Osteocyte (in vitro differentiated cells): ENCODE measurements at regions not wholly inside any gene's neighbourhood (a gene's known extent, or its start where the extent isn't known, plus 50 kb on each side); places are given as distances from the start of the nearest gene placed in this dataset.
A peak's percentile ranks its signal among the peaks of the same experiment; 100 is the strongest.

Source experiments
- DNase-seq: peaks from one replicate; pipeline ENCODE4 v3.0.0; 2021; ENCODE audit warnings: mixed read lengths; ENCODE audit not compliant: unreplicated experiment; ENCODE audit errors: extremely low spot score
- H3K27ac Mint-ChIP-seq: one replicate; pipeline ENCODE4 v1.8.0; 2021; ENCODE audit warnings: mild to moderate bottlenecking, mixed read lengths; ENCODE audit not compliant: unreplicated experiment
- H3K27me3 Mint-ChIP-seq: one replicate; pipeline ENCODE4 v1.8.0; 2021; ENCODE audit warnings: mixed read lengths; ENCODE audit not compliant: unreplicated experiment
- H3K36me3 Mint-ChIP-seq: one replicate; pipeline ENCODE4 v1.8.0; 2021; ENCODE audit warnings: mixed read lengths; ENCODE audit not compliant: unreplicated experiment
- H3K4me1 Mint-ChIP-seq: one replicate; pipeline ENCODE4 v1.8.0; 2021; ENCODE audit warnings: mixed read lengths; ENCODE audit not compliant: unreplicated experiment
- H3K4me3 Mint-ChIP-seq: one replicate; pipeline ENCODE4 v1.8.0; 2021; ENCODE audit warnings: mild to moderate bottlenecking, moderate library complexity, mixed read lengths; ENCODE audit not compliant: unreplicated experiment
- H3K9me3 Mint-ChIP-seq: one replicate; pipeline ENCODE4 v1.8.0; 2021; ENCODE audit warnings: mixed read lengths; ENCODE audit not compliant: unreplicated experiment
- TF ChIP-seq, protein P1 (sequence below): fragments of 200-600 bp; sonication (generic); IDR thresholded peaks from 2 replicates; pipeline ENCODE4 v1.5.0; 2021; ENCODE audit warnings: antibody characterized with exemption, mild to moderate bottlenecking, moderate library complexity

GRCh38 chr9:80185112-80185738 is 613.5 kb downstream of the TLE4 start:
- Mint-ChIP-seq H3K27ac (no peak overlapping the region), H3K4me3 (no peak overlapping the region), H3K36me3 (no peaks in the 10 kb centered on the region), H3K4me1 (no peaks in the 10 kb centered on the region), H3K9me3 (peaks cover 5% of the 10 kb centered on the region), H3K27me3 (no peaks in the 10 kb centered on the region)
- no peak for DNase-seq
- TF ChIP-seq, protein P1, sequence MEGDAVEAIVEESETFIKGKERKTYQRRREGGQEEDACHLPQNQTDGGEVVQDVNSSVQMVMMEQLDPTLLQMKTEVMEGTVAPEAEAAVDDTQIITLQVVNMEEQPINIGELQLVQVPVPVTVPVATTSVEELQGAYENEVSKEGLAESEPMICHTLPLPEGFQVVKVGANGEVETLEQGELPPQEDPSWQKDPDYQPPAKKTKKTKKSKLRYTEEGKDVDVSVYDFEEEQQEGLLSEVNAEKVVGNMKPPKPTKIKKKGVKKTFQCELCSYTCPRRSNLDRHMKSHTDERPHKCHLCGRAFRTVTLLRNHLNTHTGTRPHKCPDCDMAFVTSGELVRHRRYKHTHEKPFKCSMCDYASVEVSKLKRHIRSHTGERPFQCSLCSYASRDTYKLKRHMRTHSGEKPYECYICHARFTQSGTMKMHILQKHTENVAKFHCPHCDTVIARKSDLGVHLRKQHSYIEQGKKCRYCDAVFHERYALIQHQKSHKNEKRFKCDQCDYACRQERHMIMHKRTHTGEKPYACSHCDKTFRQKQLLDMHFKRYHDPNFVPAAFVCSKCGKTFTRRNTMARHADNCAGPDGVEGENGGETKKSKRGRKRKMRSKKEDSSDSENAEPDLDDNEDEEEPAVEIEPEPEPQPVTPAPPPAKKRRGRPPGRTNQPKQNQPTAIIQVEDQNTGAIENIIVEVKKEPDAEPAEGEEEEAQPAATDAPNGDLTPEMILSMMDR, result no peak

DNA sequence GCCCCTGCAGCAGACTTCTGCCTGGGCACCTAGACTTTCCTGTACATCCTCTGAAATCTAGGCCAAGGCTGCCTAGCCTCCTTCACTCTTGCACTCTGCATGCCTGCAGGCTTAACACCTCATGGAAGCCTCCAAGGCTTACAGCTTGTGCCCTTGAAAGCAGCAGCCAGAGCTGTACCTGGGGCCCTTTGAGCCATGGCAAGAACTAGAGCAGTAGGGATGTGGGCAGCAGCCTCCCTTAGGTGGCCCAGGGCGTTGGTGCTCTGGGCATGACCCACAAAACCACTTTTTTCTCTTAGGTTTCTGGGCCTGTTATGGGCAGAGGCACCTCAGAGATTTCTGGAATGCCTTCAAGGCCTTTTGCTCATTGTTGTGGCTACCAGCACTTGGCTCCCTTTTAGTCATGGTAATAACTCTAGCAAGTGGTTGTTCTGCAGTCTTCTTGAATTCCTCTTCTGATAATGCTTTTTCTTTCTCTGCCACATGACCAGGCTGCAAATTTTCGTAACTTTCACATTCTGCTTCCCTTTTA is 606.2 kb downstream of the TLE4 start:
- H3K36me3 Mint-ChIP-seq, result no peaks in the 10 kb centered on the region
- no peak overlapping the region for H3K27ac Mint-ChIP-seq
- DNase-seq, result no peak
- TF ChIP-seq, protein P1, result no peak
- no peak overlapping the region for H3K4me3 Mint-ChIP-seq
- no peaks in the 10 kb centered on the region for H3K4me1 Mint-ChIP-seq
- no peaks in the 10 kb centered on the region for H3K27me3 Mint-ChIP-seq
- peaks cover 10% of the 10 kb centered on the region for H3K9me3 Mint-ChIP-seq

- H3K9me3 Mint-ChIP-seq, result peaks cover 10% of the 10 kb centered on the region
- peaks cover 3% of the 10 kb centered on the region for H3K36me3 Mint-ChIP-seq
- H3K27ac Mint-ChIP-seq, result no peak overlapping the region
- TF ChIP-seq, protein P1, result peak; percentile 79
- DNase-seq, result no peak
- H3K4me1 Mint-ChIP-seq, result no peaks in the 10 kb centered on the region
- no peak overlapping the region for H3K4me3 Mint-ChIP-seq
- H3K27me3 Mint-ChIP-seq, result no peaks in the 10 kb centered on the region
These were observed 603.8 kb downstream of the TLE4 start for GRCh38 chr9:80175286-80176150.

- TF ChIP-seq, protein P1, result no peak
- no peak for DNase-seq
These were observed 592.1 kb downstream of the TLE4 start for GRCh38 chr9:80163889-80164288.

GRCh38 chr9:80158554-80159170 is 586.9 kb downstream of the TLE4 start:
- Mint-ChIP-seq H3K27ac (no peak overlapping the region), H3K9me3 (peaks cover 3% of the 10 kb centered on the region), H3K4me1 (peaks cover 18% of the 10 kb centered on the region), H3K36me3 (no peaks in the 10 kb centered on the region), H3K27me3 (no peaks in the 10 kb centered on the region), H3K4me3 (no peak overlapping the region)
- TF ChIP-seq, protein P1, result no peak
- no peak for DNase-seq

More at GRCh38 chr9:80163889-80164288, 592.1 kb downstream of the TLE4 start:
- no peak overlapping the region for H3K4me3 Mint-ChIP-seq
- H3K4me1 Mint-ChIP-seq, result peaks cover 3% of the 10 kb centered on the region
- no peak overlapping the region for H3K27ac Mint-ChIP-seq
- H3K36me3 Mint-ChIP-seq, result no peaks in the 10 kb centered on the region
- H3K9me3 Mint-ChIP-seq, result no peaks in the 10 kb centered on the region
- no peaks in the 10 kb centered on the region for H3K27me3 Mint-ChIP-seq
